GM13976 (cell line): ENCODE measurements at regions not wholly inside any gene's neighbourhood (a gene's known extent, or its start where the extent isn't known, plus 50 kb on each side); places are given as distances from the start of the nearest gene placed in this dataset.

Source experiments
- DNase-seq: peaks from one replicate; pipeline ENCODE4 v3.0.0; 2012; ENCODE audit warnings: low spot score
- CTCF ChIP-seq: IDR thresholded peaks from 2 replicates; pipeline ENCODE4 v1.5.1; 2012; ENCODE audit warnings: borderline replicate concordance, mild to moderate bottlenecking; ENCODE audit not compliant: insufficient read depth; ENCODE audit errors: extremely low read depth, missing control alignments, control extremely low read depth
- in situ Hi-C: fragments of 300-500 bp; cut with MboI; formaldehyde crosslinking; loops from one replicate; pipeline ENCODE4 v1.12.0; 2022; ENCODE audit warnings: low sequenced_read_pairs, mixed read lengths, inconsistent platforms; ENCODE audit not compliant: unreplicated experiment

- in situ Hi-C loops, result no loop called here
- no peak for TF ChIP-seq CTCF
- DNase-seq, result no peak
Measured at GRCh38 chr10:3624367-3624766, 160.6 kb downstream of the KLF6 start.

GRCh38 chr10:3623746-3624145 lies 161.3 kb downstream of the KLF6 start:
- no peak for TF ChIP-seq CTCF
- no peak for DNase-seq
- in situ Hi-C loops, result no loop called here

- no peak for DNase-seq
- in situ Hi-C loops, result no loop called here
- no peak for TF ChIP-seq CTCF
Measured at GRCh38 chr10:3622845-3623621, 162.0 kb downstream of the KLF6 start.

- DNase-seq, result no peak
- TF ChIP-seq CTCF, result no peak
- in situ Hi-C loops, result no loop called here
Measured at GRCh38 chr10:3622427-3622826, 162.6 kb downstream of the KLF6 start.

- no peak for DNase-seq
- in situ Hi-C loops, result no loop called here
- TF ChIP-seq CTCF, result no peak
Measured at GRCh38 chr10:3620818-3621217, 164.2 kb downstream of the KLF6 start.

- no peak for TF ChIP-seq CTCF
- no peak for DNase-seq
- in situ Hi-C loops, result no loop called here
Measured at GRCh38 chr10:3619241-3619640, 165.8 kb downstream of the KLF6 start.
